IPS-18a (cell line): ENCODE measurements at regions not wholly inside any gene's neighbourhood (a gene's known extent, or its start where the extent isn't known, plus 50 kb on each side); places are given as distances from the start of the nearest gene placed in this dataset.

ENCODE experiments used
- H3K27ac ChIP-seq: one replicate; pipeline ENCODE4 v1.5.1; 2013; ENCODE audit warnings: low read length
- H3K27me3 ChIP-seq: one replicate; pipeline ENCODE4 v1.6.1; 2013; ENCODE audit warnings: mild to moderate bottlenecking, low read length; ENCODE audit not compliant: control insufficient read depth, insufficient read depth
- H3K36me3 ChIP-seq: one replicate; pipeline ENCODE4 v1.6.1; 2013; ENCODE audit warnings: low read depth, low read length; ENCODE audit not compliant: control insufficient read depth
- H3K4me1 ChIP-seq: one replicate; pipeline ENCODE4 v1.6.1; 2013; ENCODE audit warnings: low read depth, low read length; ENCODE audit not compliant: control insufficient read depth
- H3K4me3 ChIP-seq: one replicate; pipeline ENCODE4 v1.5.1; 2013; ENCODE audit warnings: low read length
- H3K9ac ChIP-seq: one replicate; pipeline ENCODE4 v1.6.1; 2013; ENCODE audit warnings: mild to moderate bottlenecking, low read length, moderate library complexity
- H3K9me3 ChIP-seq: one replicate; pipeline ENCODE4 v1.6.1; 2013; ENCODE audit warnings: low read depth, low read length; ENCODE audit not compliant: control insufficient read depth

- H3K4me1 ChIP-seq = peaks cover 12% of the 10 kb centered on the region
- no peaks in the 10 kb centered on the region for H3K27me3 ChIP-seq
- no peaks in the 10 kb centered on the region for H3K9me3 ChIP-seq
- H3K36me3 ChIP-seq = no peaks in the 10 kb centered on the region
- no peak overlapping the region for H3K27ac ChIP-seq
- no peak overlapping the region for H3K4me3 ChIP-seq
- no peak overlapping the region for H3K9ac ChIP-seq
These were observed 98.6 kb downstream of the SUCNR1 start for GRCh38 chr3:151971814-151972579.

GRCh38 chr3:151974067-151974466 lies 100.6 kb downstream of the SUCNR1 start:
- H3K4me1 ChIP-seq = peaks cover 10% of the 10 kb centered on the region
- H3K36me3 ChIP-seq = no peaks in the 10 kb centered on the region
- no peaks in the 10 kb centered on the region for H3K27me3 ChIP-seq
- H3K4me3 ChIP-seq = no peak overlapping the region
- H3K27ac ChIP-seq = no peak overlapping the region
- H3K9ac ChIP-seq = no peak overlapping the region
- H3K9me3 ChIP-seq = no peaks in the 10 kb centered on the region

GRCh38 chr3:151976211-151977050 lies 103.0 kb downstream of the SUCNR1 start:
- Histone ChIP-seq H3K36me3 (no peaks in the 10 kb centered on the region), H3K4me1 (peaks cover 4% of the 10 kb centered on the region)

GRCh38 chr3:151979906-151980305 lies 106.5 kb downstream of the SUCNR1 start:
- H3K27me3 ChIP-seq = no peaks in the 10 kb centered on the region
- no peak overlapping the region for H3K4me3 ChIP-seq
- H3K4me1 ChIP-seq = no peaks in the 10 kb centered on the region
- no peaks in the 10 kb centered on the region for H3K9me3 ChIP-seq
- no peak overlapping the region for H3K9ac ChIP-seq
- no peak overlapping the region for H3K27ac ChIP-seq
- no peaks in the 10 kb centered on the region for H3K36me3 ChIP-seq

More at GRCh38 chr3:151976211-151977050, 103.0 kb downstream of the SUCNR1 start:
- no peaks in the 10 kb centered on the region for H3K27me3 ChIP-seq
- no peaks in the 10 kb centered on the region for H3K9me3 ChIP-seq
- no peak overlapping the region for H3K9ac ChIP-seq
- H3K4me3 ChIP-seq = no peak overlapping the region
- no peak overlapping the region for H3K27ac ChIP-seq

GRCh38 chr3:151983538-151983937 lies 110.1 kb downstream of the SUCNR1 start:
- Histone ChIP-seq H3K4me1 (no peaks in the 10 kb centered on the region), H3K4me3 (no peak overlapping the region), H3K9me3 (no peaks in the 10 kb centered on the region), H3K27me3 (no peaks in the 10 kb centered on the region), H3K9ac (no peak overlapping the region), H3K36me3 (no peaks in the 10 kb centered on the region), H3K27ac (no peak overlapping the region)

GRCh38 chr3:151985787-151986430 lies 112.5 kb downstream of the SUCNR1 start:
- H3K4me1 ChIP-seq = no peaks in the 10 kb centered on the region
- H3K27me3 ChIP-seq = no peaks in the 10 kb centered on the region
- no peaks in the 10 kb centered on the region for H3K9me3 ChIP-seq
- no peak overlapping the region for H3K27ac ChIP-seq
- no peaks in the 10 kb centered on the region for H3K36me3 ChIP-seq
- H3K9ac ChIP-seq = no peak overlapping the region
- no peak overlapping the region for H3K4me3 ChIP-seq

DNA sequence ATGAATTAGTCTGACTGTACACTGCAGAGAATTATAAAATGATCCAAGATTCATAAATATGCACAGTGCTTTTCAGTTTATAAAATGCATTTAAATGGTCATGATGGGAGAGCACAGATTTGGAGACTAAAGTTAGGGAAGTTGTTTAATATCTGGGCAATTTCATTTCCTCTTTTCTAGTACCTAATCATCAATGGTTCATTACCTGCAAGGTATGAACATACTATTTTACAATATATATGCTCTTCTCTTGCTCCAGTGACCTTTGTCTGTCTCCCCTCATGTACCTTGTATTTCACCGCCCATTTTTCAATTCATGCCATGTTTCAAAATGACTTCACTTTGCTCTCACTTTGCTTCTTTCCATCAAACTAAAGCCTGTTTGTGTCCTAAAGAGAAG lies 114.5 kb downstream of the SUCNR1 start:
- Histone ChIP-seq H3K9ac (no peak overlapping the region), H3K4me1 (no peaks in the 10 kb centered on the region), H3K27me3 (no peaks in the 10 kb centered on the region), H3K4me3 (no peak overlapping the region), H3K36me3 (no peaks in the 10 kb centered on the region), H3K9me3 (no peaks in the 10 kb centered on the region), H3K27ac (no peak overlapping the region)

DNA sequence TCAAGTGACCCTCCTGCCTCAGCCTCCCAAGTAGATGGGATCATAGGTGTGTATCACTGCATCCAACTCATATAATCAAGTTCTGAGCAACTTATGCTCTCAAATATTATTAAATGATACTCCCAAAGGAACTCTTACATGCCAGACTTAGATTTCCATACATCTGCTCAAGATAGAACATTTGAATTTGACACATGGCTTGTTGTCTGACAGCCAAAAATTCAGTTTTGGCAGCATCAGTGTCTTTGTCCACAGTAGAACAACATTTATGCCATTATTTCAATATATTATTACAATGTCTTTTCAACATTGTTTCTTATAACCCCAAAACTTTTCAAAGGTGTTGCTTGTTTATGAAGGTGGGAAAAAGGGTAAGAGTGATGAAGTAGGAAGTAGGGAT lies 116.2 kb downstream of the SUCNR1 start:
- H3K9ac ChIP-seq = no peak overlapping the region
- no peaks in the 10 kb centered on the region for H3K36me3 ChIP-seq
- no peak overlapping the region for H3K27ac ChIP-seq
- H3K9me3 ChIP-seq = no peaks in the 10 kb centered on the region
- no peaks in the 10 kb centered on the region for H3K27me3 ChIP-seq
- no peaks in the 10 kb centered on the region for H3K4me1 ChIP-seq
- no peak overlapping the region for H3K4me3 ChIP-seq

DNA sequence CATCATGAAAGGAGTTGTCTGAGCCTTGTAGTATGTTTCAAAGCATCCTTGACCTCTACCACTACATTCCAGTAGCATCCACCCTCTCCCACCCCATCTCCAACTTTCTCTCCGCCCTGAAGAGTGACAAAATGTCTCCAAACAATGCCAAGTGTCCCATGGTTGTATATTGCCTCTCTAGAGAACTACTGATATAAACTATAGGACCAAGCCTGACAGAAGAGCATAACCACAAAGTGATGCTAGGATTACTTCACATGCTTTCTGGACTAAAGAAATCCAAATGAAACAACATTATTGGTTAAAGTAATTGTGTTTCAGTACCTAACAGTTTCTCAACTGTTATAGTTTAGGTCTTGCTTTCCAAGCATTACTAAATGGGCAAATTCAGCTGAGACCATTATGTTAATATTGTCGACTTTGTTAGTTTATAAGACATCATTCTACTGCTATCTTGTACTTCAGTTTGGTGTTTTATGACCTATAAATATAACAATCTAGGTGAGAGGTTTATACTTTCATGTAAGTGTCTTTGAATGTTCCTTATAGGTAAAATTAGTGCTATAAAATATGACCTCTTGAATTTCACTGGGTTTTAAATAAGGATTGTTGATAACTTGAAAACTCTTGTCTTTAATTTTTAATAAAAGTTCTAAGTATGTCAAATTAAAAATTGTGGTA lies 117.4 kb downstream of the SUCNR1 start:
- H3K27ac ChIP-seq = no peak overlapping the region
- no peaks in the 10 kb centered on the region for H3K27me3 ChIP-seq
- H3K4me3 ChIP-seq = no peak overlapping the region
- H3K4me1 ChIP-seq = no peaks in the 10 kb centered on the region
- H3K9me3 ChIP-seq = no peaks in the 10 kb centered on the region
- H3K9ac ChIP-seq = no peak overlapping the region
- no peaks in the 10 kb centered on the region for H3K36me3 ChIP-seq

- Histone ChIP-seq H3K27me3 (no peaks in the 10 kb centered on the region), H3K4me3 (no peak overlapping the region), H3K9ac (no peak overlapping the region), H3K27ac (no peak overlapping the region), H3K4me1 (no peaks in the 10 kb centered on the region), H3K36me3 (no peaks in the 10 kb centered on the region), H3K9me3 (no peaks in the 10 kb centered on the region)
These were observed 119.0 kb downstream of the SUCNR1 start for GRCh38 chr3:151992326-151993041.

- H3K9ac ChIP-seq = no peak overlapping the region
- no peaks in the 10 kb centered on the region for H3K4me1 ChIP-seq
- no peaks in the 10 kb centered on the region for H3K27me3 ChIP-seq
- H3K36me3 ChIP-seq = no peaks in the 10 kb centered on the region
- H3K9me3 ChIP-seq = no peaks in the 10 kb centered on the region
- H3K4me3 ChIP-seq = no peak overlapping the region
- H3K27ac ChIP-seq = no peak overlapping the region
These were observed 121.6 kb downstream of the SUCNR1 start for GRCh38 chr3:151995091-151995490.
